Erythroblast (primary cell): ENCODE measurements at regions not wholly inside any gene's neighbourhood (a gene's known extent, or its start where the extent isn't known, plus 50 kb on each side); places are given as distances from the start of the nearest gene placed in this dataset.

ENCODE experiments used
- GATA1 ChIP-seq: IDR thresholded peaks from 2 replicates; pipeline ENCODE4 v1.6.1; 2011; ENCODE audit warnings: low read depth, mild to moderate bottlenecking, control low read depth, low read length, moderate library complexity
- POLR2A ChIP-seq: IDR thresholded peaks from 2 replicates; pipeline ENCODE4 v1.6.1; 2011; ENCODE audit warnings: mild to moderate bottlenecking, low read length

DNA sequence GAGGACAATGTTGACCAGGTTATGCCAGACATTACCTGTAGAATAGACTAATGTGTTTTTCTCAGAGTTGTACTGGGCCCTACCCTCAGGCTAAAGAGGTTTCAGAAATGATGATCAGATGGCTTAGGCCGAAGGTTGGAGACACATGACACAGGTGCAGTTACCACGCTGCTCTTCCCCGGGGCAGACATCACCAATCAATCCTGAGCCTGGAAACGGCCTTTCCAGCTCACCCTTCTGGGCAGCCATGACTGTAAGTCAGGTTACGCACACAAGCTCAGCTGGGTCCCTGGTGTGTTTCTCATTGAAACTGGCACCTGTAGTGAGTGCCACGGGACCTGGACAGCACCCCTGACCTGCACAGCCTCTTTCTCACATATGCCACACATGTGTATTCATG, 299.3 kb downstream of the UQCRFS1 start:
- TF ChIP-seq POLR2A (no peak), GATA1 (no peak)
